ENCODE measurements at regions not wholly inside any gene's neighbourhood (a gene's known extent, or its start where the extent isn't known, plus 50 kb on each side); places are given as distances from the start of the nearest gene placed in this dataset.

DNA sequence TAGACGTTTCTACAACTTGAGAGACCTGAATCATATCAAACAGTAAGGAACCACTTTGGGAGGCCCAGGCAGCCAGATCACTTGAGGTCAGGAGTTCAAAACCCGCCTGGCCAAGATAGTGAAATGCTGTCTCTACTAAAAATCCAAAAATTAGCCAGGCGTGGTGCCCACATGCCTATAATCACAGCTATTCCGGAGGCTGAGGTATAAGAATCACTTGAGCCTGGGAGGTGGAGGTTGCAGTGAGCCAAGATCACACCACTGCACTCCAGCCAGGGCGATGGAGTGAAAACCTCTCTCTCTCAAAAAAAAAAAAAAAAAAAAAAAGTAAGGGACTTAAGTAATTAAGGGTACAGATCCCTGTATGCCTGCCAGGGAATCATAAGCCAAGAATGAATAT, 103.4 kb upstream of the NUDT7 start:
- no peaks in the 10 kb centered on the region for H3K36me3 Mint-ChIP-seq
- no peaks in the 10 kb centered on the region for H3K9me3 Mint-ChIP-seq
- H3K4me3 Mint-ChIP-seq, result no peak overlapping the region
- no peak for ATAC-seq
- H3K27me3 Mint-ChIP-seq, result peaks cover 20 to 32% of the 10 kb centered on the region in 2 donors
- H3K4me1 Mint-ChIP-seq (ENCODE audit: low read depth in 2 of 2), result no peaks in the 10 kb centered on the region
- DNase-seq (ENCODE audit: low spot score), result no peak
- H3K27ac Mint-ChIP-seq, result no peak overlapping the region

GRCh38 chr16:77624085-77624484, 98.2 kb upstream of the NUDT7 start:
- Mint-ChIP-seq H3K27me3 (peaks cover 22 to 24% of the 10 kb centered on the region in 2 donors), H3K36me3 (no peaks in the 10 kb centered on the region), H3K4me1 (ENCODE audit: low read depth in 2 of 2) (no peaks in the 10 kb centered on the region), H3K9me3 (no peaks in the 10 kb centered on the region), H3K27ac (no peak overlapping the region), H3K4me3 (no peak overlapping the region)
- ATAC-seq (no peak), DNase-seq (ENCODE audit: low spot score) (no peak)

GRCh38 chr16:77636615-77637014, 85.7 kb upstream of the NUDT7 start:
- H3K36me3 Mint-ChIP-seq, result no peaks in the 10 kb centered on the region
- H3K27me3 Mint-ChIP-seq, result peaks cover 5 to 34% of the 10 kb centered on the region in 2 donors
- H3K4me3 Mint-ChIP-seq, result no peak overlapping the region
- no peak overlapping the region for H3K27ac Mint-ChIP-seq
- DNase-seq (ENCODE audit: low spot score) (no peak), ATAC-seq (no peak)
- H3K4me1 Mint-ChIP-seq (ENCODE audit: low read depth in 2 of 2), result no peaks in the 10 kb centered on the region
- no peaks in the 10 kb centered on the region for H3K9me3 Mint-ChIP-seq

DNA sequence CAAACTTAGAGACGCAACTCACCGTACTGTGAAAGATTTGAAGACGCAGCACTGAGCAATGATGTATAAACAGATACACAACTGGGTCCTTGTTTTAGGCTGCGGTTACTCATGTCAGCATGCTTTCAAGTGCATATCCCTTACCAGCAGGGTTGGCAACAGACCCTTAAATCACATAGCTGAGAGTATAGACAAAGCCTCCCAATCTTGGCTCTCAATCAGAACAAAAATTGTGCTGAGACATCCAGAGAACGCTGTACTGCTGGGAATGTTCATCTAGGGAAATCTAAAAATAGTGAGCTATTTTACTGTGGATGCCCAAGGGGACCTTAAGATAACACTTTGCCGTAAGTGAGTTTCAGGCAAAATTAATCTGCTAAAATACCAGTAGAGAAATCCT, 84.4 kb upstream of the NUDT7 start:
- H3K4me3 Mint-ChIP-seq, result no peak overlapping the region
- no peaks in the 10 kb centered on the region for H3K4me1 Mint-ChIP-seq (ENCODE audit: low read depth in 2 of 2)
- no peaks in the 10 kb centered on the region for H3K36me3 Mint-ChIP-seq
- no peak for DNase-seq (ENCODE audit: low spot score)
- ATAC-seq, result no peak
- peaks cover 0 to 27% of the 10 kb centered on the region in 2 donors for H3K27me3 Mint-ChIP-seq
- H3K9me3 Mint-ChIP-seq, result no peaks in the 10 kb centered on the region
- no peak overlapping the region for H3K27ac Mint-ChIP-seq

- H3K27me3 Mint-ChIP-seq, result peaks cover 8 to 29% of the 10 kb centered on the region in 2 donors
- H3K27ac Mint-ChIP-seq, result no peak overlapping the region
- no peak for DNase-seq (ENCODE audit: low spot score)
- H3K4me1 Mint-ChIP-seq (ENCODE audit: low read depth in 2 of 2), result no peaks in the 10 kb centered on the region
- ATAC-seq, result no peak
- no peaks in the 10 kb centered on the region for H3K9me3 Mint-ChIP-seq
- H3K4me3 Mint-ChIP-seq, result no peak overlapping the region
- H3K36me3 Mint-ChIP-seq, result no peaks in the 10 kb centered on the region
These were observed 79.1 kb upstream of the NUDT7 start for GRCh38 chr16:77643176-77643575.

DNA sequence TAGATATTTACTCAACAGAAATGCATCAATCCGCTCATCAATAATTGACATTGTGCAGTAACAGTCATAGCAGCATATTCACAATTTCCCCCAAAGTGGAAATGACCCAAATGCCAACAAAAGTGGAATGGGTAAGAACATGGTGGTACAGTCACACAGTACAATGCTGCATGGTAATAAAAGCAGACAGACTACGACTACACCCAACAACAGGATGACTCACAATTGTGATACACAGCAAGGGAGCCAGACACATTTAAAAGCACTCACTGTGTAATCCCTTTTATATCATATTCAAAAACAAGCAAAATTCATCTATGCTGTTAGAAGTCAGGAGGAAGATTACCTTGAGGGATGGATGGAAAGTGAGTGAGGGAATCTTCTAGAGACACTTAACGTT, 76.5 kb upstream of the NUDT7 start:
- Mint-ChIP-seq H3K27ac (no peak overlapping the region), H3K36me3 (no peaks in the 10 kb centered on the region), H3K9me3 (no peaks in the 10 kb centered on the region), H3K4me1 (ENCODE audit: low read depth in 2 of 2) (no peaks in the 10 kb centered on the region), H3K27me3 (peaks cover 9 to 24% of the 10 kb centered on the region in 2 donors), H3K4me3 (no peak overlapping the region)
- ATAC-seq (no peak), DNase-seq (ENCODE audit: low spot score) (no peak)

- no peaks in the 10 kb centered on the region for H3K9me3 Mint-ChIP-seq
- ATAC-seq (no peak), DNase-seq (ENCODE audit: low spot score) (no peak)
- H3K36me3 Mint-ChIP-seq, result no peaks in the 10 kb centered on the region
- H3K27ac Mint-ChIP-seq, result no peak overlapping the region
- no peaks in the 10 kb centered on the region for H3K4me1 Mint-ChIP-seq (ENCODE audit: low read depth in 2 of 2)
- no peak overlapping the region for H3K4me3 Mint-ChIP-seq
- H3K27me3 Mint-ChIP-seq, result peaks cover 16 to 27% of the 10 kb centered on the region in 2 donors
These were observed 74.6 kb upstream of the NUDT7 start for GRCh38 chr16:77647726-77648125.

DNA sequence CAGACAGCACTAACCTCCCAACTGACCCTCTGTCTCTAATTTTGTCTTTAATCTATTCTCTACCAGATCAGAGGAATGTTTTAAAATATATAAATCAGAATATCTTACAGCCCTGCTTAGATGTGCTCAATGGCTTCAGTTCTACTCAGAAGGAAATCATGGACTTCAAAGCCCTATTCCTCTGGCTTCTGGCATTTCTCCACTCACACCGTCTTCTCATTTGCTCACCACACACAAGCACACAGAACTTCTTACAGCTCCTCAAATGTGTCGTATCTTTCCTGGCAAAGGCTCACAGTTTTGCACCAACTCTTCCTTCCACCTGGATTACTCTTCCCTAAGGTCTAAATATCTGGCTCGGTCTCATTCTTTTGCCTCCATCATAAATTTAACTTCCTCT, 71.6 kb upstream of the NUDT7 start:
- no peaks in the 10 kb centered on the region for H3K9me3 Mint-ChIP-seq
- DNase-seq (ENCODE audit: low spot score) (no peak), ATAC-seq (no peak)
- peaks cover 22 to 32% of the 10 kb centered on the region in 2 donors for H3K27me3 Mint-ChIP-seq
- no peak overlapping the region for H3K27ac Mint-ChIP-seq
- H3K4me3 Mint-ChIP-seq, result no peak overlapping the region
- no peaks in the 10 kb centered on the region for H3K36me3 Mint-ChIP-seq
- H3K4me1 Mint-ChIP-seq (ENCODE audit: low read depth in 2 of 2), result no peaks in the 10 kb centered on the region

GRCh38 chr16:77652399-77652798, 69.9 kb upstream of the NUDT7 start:
- Mint-ChIP-seq H3K36me3 (no peaks in the 10 kb centered on the region), H3K4me1 (ENCODE audit: low read depth in 2 of 2) (no peaks in the 10 kb centered on the region), H3K4me3 (no peak overlapping the region), H3K27me3 (peaks cover 21 to 43% of the 10 kb centered on the region in 2 donors), H3K9me3 (no peaks in the 10 kb centered on the region), H3K27ac (no peak overlapping the region)
- ATAC-seq (no peak), DNase-seq (ENCODE audit: low spot score) (no peak)

DNA sequence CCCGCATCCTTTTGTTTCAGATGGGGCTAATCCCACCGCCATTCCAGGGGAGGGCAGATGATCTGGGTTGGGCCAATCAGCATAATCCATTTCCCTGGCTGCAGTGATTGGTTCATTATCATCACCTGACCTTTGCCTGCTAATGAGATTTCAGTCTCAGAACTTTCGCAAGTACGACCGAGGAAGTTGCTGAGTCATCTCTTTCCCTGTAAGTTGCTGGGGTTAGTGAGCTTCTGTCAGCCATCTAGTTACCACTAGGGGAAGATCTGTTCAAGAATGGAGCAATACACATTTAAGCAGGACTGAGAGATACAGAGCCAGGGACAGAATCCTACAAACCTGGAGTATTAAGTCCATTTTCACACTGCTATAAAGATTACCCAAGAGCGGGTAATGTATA, 65.3 kb upstream of the NUDT7 start:
- Mint-ChIP-seq H3K9me3 (no peaks in the 10 kb centered on the region), H3K4me1 (ENCODE audit: low read depth in 2 of 2) (no peaks in the 10 kb centered on the region), H3K27me3 (peaks cover 22 to 47% of the 10 kb centered on the region in 2 donors), H3K4me3 (no peak overlapping the region), H3K36me3 (no peaks in the 10 kb centered on the region), H3K27ac (no peak overlapping the region)
- DNase-seq (ENCODE audit: low spot score) (no peak), ATAC-seq (no peak)

DNA sequence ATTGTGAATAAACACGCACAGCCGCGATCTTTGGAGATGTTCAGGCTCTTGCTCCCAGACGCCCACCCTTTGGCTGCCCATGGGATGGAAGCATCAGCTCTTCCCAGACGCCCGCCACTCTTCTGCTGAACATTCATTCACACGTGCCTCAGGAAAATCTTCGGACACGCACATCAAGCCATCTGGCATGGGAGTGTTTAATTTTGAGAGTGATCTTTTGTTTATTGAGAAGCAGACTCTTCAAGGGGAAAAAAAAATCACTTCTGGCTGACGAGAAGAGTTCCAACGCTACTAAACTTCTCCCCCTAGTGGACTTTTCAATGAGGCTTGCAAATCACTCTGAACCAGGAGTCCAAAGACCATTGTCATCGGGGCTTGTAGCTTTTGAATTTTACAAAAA, 62.0 kb upstream of the NUDT7 start:
- Mint-ChIP-seq H3K36me3 (no peaks in the 10 kb centered on the region), H3K27me3 (peaks cover 13 to 28% of the 10 kb centered on the region in 2 donors), H3K27ac (no peak overlapping the region), H3K4me3 (no peak overlapping the region), H3K9me3 (no peaks in the 10 kb centered on the region), H3K4me1 (ENCODE audit: low read depth in 2 of 2) (no peaks in the 10 kb centered on the region)
- ATAC-seq (no peak), DNase-seq (ENCODE audit: low spot score) (no peak)

DNA sequence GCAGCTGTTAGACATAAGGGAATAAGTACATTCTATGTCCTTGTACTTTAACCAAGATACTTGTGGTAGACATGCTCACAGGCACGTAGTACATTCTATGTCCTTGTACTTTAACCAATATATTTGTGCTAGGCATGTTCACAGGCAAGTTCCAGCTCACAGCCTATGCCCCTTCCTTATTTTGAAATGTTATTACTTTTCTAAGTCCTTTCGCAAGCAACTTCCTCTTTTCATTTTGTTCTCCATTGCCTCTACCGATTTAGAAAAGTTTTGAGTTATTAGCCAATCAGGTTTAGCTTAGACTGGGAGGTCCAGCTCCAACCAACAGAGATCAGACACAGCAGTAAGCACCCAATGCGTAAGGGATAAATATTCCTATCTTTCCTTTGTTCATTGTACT, 60.1 kb upstream of the NUDT7 start:
- Mint-ChIP-seq H3K9me3 (no peaks in the 10 kb centered on the region), H3K4me1 (ENCODE audit: low read depth in 2 of 2) (no peaks in the 10 kb centered on the region), H3K4me3 (no peak overlapping the region), H3K27me3 (peaks cover 14% of the 10 kb centered on the region in 2 donors), H3K36me3 (no peaks in the 10 kb centered on the region), H3K27ac (no peak overlapping the region)
- DNase-seq (ENCODE audit: low spot score) (no peak), ATAC-seq (no peak)

GRCh38 chr16:77663711-77664110, 58.6 kb upstream of the NUDT7 start:
- DNase-seq (ENCODE audit: low spot score) (no peak), ATAC-seq (no peak)
- no peak overlapping the region for H3K4me3 Mint-ChIP-seq
- peaks cover 18% of the 10 kb centered on the region in 2 donors for H3K27me3 Mint-ChIP-seq
- H3K27ac Mint-ChIP-seq, result no peak overlapping the region
- H3K9me3 Mint-ChIP-seq, result no peaks in the 10 kb centered on the region
- H3K36me3 Mint-ChIP-seq, result no peaks in the 10 kb centered on the region
- H3K4me1 Mint-ChIP-seq (ENCODE audit: low read depth in 2 of 2), result no peaks in the 10 kb centered on the region

DNA sequence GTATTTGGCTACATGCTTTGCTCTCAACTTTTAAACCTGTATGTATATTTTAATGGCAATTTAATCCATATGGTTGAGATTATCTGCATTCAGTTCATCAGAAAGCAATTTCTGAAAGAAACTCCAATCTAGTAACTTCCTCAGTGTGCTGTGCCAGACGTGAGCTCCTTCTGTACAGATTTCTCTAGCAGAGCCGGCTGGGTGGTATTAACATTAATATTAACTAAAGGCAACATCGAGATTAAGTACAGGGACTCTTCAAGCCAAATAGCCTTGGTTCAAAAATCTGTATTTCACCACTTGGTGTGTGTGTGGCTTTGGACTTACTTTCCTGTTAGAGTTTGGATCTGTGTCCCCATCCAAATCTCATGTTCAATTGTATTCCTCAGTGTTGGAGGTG, 55.5 kb upstream of the NUDT7 start:
- DNase-seq (ENCODE audit: low spot score), result no peak
- Mint-ChIP-seq H3K4me3 (no peak overlapping the region), H3K9me3 (no peaks in the 10 kb centered on the region), H3K27me3 (peaks cover 15 to 19% of the 10 kb centered on the region in 2 donors), H3K4me1 (ENCODE audit: low read depth in 2 of 2) (no peaks in the 10 kb centered on the region), H3K36me3 (no peaks in the 10 kb centered on the region), H3K27ac (no peak overlapping the region)
- ATAC-seq, result no peak

- no peak for DNase-seq (ENCODE audit: low spot score)
- no peak overlapping the region for H3K27ac Mint-ChIP-seq
- no peak for ATAC-seq
These were observed 54.1 kb upstream of the NUDT7 start for GRCh38 chr16:77668201-77668600.

More at GRCh38 chr16:77668201-77668600, 54.1 kb upstream of the NUDT7 start:
- no peaks in the 10 kb centered on the region for H3K9me3 Mint-ChIP-seq
- H3K27me3 Mint-ChIP-seq, result peaks cover 15 to 18% of the 10 kb centered on the region in 2 donors
- H3K36me3 Mint-ChIP-seq, result no peaks in the 10 kb centered on the region
- H3K4me1 Mint-ChIP-seq (ENCODE audit: low read depth in 2 of 2), result no peaks in the 10 kb centered on the region
- no peak overlapping the region for H3K4me3 Mint-ChIP-seq

Measured in natural killer cell treated with Interleukin-12 subunit alpha and Interleukin-12 subunit beta and Interleukin-15 and Interleukin-18, amount 100 ng/mL, for 72 hours (primary cell).